ENCODE measurements at regions not wholly inside any gene's neighbourhood (a gene's known extent, or its start where the extent isn't known, plus 50 kb on each side); places are given as distances from the start of the nearest gene placed in this dataset.

DNA sequence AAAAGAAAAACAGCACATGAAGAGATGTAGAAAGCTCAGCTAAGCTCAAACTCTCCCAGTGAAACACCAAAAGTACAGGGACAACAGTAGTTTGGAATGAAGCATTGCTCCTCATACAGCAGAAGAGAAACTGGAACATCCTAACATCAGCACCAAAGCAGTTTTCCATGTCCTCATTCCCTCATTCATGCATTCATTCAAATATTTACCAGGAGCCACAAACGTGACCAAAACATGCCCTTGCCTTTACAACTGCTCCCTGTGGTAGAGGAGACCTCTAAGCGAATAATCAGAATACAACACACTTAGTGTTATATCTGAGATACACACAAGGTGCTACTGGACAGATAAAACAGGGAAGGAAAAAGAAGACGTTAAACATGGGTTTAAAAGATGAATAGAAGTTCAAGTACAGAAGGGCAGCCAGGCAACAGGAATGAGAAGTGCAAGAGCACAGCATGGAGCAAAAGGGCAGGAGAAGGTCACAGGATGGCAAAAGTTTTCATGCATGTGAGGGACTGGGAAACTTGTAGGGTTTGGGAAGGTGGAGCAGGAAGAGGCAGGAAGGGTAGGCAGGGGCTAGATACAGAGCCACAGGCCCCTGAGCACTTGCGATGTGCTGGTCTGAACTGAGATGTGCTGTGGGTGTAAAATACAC is 58.5 kb upstream of the LMCD1 start:
- DNase-seq, result no peak

DNA sequence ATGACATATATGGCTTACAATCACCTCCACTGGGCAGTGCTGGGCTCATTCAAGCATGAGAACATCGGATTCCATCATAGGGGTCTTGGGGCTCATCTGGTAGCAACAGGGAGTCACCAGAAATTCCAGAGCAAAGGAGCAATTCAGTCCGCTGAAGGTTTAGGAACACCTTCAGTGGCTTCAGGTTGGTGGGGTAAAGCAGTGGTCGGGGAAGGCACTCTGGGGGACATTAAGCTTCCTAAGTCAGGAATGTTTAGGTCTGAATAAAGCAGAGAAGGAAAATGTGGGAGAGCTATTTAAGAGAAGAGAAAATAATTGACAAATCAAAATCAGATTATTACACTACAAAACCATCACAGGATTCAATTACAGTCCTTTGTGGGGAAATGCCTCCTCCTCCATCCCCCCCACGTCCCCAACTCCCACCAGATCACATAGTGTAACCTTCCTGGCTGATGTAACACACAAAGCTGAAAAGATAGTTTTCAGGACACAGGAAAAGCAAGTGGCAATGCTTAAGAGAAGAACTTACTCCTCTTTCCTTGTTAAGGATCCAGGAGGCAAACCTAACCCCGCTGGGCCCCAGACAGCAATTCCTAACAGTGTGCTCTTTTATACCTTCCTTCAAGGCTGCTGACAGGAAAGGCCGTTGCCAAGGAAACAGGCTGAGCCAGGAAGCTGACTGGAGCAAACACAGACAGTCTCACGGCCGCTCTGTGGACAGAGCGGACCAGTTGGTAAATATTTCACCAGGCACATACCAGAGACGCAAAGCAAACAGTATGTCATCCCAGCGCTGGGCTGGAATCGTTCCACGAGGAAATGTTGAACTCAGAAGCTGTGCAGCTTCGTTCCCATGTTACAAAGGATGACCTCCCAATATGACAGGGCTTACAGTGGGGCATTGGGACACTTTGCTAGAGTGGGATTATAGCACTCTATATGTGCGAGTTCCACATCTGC is 57.5 kb upstream of the LMCD1 start:
- no peak for DNase-seq

DNA sequence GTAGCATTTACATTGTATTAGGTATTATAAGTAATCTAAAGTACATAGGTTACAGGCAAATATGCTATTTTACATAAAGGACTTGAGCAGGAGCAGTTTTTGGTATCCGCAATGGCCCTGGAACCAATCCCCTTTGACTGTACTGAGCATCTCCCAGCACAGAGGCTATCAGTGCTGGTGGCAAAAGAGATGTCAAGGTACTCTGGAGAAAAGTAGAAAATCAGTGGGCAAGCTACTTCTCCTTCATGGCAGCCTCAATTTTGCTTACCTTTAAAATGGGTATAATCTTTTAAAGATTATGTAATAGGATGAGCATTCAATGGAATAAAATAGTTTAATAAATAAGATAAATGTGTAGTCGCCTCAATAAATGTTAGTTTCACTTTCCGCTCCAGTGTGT is 56.7 kb upstream of the LMCD1 start:
- DNase-seq, result no peak

DNA sequence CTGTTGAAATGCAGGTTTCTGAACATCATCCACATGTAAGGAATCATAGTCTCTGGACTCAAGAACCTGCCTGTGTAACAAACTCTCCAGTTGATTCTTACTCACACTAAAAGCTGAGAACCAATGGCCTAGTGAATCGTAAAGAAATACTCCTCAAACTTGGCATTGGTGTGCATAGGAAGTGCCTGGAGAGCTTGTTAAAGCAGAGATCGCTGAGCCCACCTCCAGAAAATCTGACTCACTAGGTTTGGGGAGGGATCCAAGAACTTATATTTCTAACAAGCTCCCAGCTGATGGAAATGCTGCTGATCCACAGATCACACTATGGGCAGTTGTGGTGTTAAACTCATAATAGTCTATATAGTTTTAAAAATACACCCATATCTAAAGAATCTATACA is 55.8 kb upstream of the LMCD1 start:
- no peak for DNase-seq

DNA sequence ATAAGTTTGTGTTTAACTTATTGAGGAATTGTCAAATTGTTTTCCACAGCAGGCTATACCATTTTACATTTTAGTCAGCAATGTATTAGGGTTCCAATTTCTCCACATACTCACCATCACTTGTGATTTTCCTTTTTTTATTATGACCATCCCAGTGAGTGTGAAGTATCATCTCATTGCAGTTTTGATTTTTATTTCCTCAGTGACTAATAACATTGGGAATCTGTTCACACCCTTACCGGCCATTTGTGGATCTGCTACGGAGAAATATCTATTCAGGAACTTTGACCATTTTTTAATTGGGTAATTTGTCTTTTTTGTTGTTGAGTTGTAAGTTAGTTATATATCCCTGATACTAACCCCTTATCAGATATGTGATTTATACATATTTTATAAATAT is 54.8 kb upstream of the LMCD1 start:
- no peak for DNase-seq

DNA sequence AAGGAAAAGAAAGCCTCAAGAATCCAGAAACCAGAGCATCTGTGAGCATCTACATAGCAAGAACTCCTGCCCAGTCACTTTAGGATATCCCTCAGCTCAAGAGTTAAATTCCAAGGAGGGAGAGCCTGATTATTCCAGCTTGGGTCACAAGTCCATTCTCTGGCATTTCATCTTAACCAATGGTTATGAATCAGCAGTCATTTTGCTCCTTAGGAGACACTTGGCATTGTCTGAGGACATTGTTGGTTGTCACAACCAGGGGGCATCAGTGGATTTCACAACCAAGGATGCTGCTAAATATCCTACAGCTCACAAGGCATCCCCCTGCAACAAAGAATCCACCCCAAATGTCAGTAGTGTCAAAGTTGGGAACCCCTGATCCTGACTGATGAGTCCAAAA is 51.0 kb upstream of the LMCD1 start:
- no peak for DNase-seq

DNA sequence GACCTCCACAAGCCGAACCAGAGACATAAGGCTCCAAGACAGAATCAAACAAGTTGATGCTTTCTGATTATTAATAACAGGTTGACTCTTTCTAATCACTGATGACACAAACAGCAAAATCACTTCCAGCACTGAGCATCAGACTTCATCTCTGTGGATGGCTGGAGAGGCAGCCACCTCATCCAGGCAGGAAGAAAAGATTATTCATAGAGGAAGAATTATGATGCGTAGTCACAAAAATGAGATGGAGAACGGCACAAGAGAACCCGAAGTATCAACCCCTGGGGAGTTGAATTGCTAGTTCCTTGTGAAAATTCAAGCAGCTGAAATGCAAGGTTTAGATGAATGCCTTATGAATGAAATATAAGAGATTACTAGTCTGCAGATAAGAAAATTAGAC is 49.9 kb upstream of the LMCD1 start:
- DNase-seq, result no peak
